PFSK-1 (cell line): ENCODE measurements at regions not wholly inside any gene's neighbourhood (a gene's known extent, or its start where the extent isn't known, plus 50 kb on each side); places are given as distances from the start of the nearest gene placed in this dataset.

Experiments
- FOXP2 ChIP-seq: optimal IDR thresholded peaks from 2 replicates; pipeline ENCODE3; 2011; ENCODE audit warnings: borderline replicate concordance, control low read depth, inconsistent platforms; ENCODE audit not compliant: insufficient read depth; ENCODE audit errors: extremely low read length, extremely low read depth
- POLR2AphosphoS5 ChIP-seq: IDR thresholded peaks from 2 replicates; pipeline ENCODE4 v1.6.1; 2012; ENCODE audit warnings: low read depth, mild to moderate bottlenecking, control low read depth, low read length, moderate library complexity
- REST ChIP-seq, 2 experiments: IDR thresholded peaks; 2 replicates each; pipeline versions ENCODE4 v1.6.1 to v1.8.0; 2011 to 2012; ENCODE audit warnings: low read depth in 2 of 2, low read length in 2 of 2, control low read depth in 1 of 2, inconsistent platforms in 1 of 2, mild to moderate bottlenecking in 1 of 2, moderate library complexity in 1 of 2; ENCODE audit not compliant: insufficient read depth in 1 of 2
- SIN3A ChIP-seq: IDR thresholded peaks from 2 replicates; pipeline ENCODE4 v1.6.1; 2012; ENCODE audit warnings: mild to moderate bottlenecking, low read length, moderate library complexity, borderline replicate concordance; ENCODE audit not compliant: insufficient read depth
- TAF1 ChIP-seq: IDR thresholded peaks from 2 replicates; pipeline ENCODE4 v1.6.1; 2012; ENCODE audit warnings: low read length, control low read depth, borderline replicate concordance; ENCODE audit not compliant: insufficient read depth

DNA sequence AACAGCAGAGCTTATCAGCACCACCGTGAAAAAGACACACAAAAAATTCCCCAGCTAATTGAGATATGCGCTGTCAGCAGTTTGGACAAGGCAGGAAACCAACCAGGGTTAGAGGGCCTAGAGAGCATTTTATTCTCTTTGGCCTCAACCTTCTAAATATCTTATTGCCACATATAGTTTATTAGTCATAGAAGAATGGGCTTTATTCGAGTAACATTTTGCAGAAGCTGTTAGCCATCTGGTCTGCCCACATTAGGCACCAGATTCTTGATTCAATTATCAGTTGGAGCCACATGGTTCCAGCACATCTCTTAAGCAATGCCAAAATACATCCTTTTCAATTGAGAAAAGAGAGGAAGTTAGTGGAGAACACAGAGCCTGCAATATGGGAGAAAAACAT lies 109.9 kb upstream of the CXADR start:
- no peak for TF ChIP-seq TAF1
- no peak for TF ChIP-seq POLR2AphosphoS5
- TF ChIP-seq SIN3A: no peak
- no peak for TF ChIP-seq FOXP2
- no peak for TF ChIP-seq REST (IDR thresholded peaks at IDR 0.05; ENCODE audit: insufficient read depth in 1 of 2, low read depth in 2 of 2, low read length in 2 of 2)

DNA sequence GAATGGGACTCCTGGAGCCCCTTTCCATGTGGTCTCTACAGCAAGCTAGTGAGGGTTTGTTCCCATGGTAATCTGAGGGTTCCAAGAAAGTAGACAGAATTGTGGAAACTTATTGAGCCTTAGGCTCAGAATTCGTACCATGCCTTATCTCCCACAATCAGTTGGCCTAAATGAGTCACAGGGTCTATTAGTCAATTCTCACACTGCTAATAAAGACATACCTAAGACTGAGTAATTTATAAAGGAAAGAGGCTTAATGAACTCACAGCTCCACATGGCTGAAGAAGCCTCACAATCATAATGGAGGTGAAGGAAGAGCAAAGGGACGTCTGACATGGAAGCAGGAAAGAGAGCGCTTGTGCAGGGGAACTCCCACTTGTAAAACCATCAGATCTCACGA lies 106.6 kb upstream of the CXADR start:
- no peak for TF ChIP-seq SIN3A
- TF ChIP-seq TAF1: no peak
- no peak for TF ChIP-seq REST (IDR thresholded peaks at IDR 0.05; ENCODE audit: insufficient read depth in 1 of 2, low read depth in 2 of 2, low read length in 2 of 2)
- no peak for TF ChIP-seq FOXP2
- TF ChIP-seq POLR2AphosphoS5: no peak

DNA sequence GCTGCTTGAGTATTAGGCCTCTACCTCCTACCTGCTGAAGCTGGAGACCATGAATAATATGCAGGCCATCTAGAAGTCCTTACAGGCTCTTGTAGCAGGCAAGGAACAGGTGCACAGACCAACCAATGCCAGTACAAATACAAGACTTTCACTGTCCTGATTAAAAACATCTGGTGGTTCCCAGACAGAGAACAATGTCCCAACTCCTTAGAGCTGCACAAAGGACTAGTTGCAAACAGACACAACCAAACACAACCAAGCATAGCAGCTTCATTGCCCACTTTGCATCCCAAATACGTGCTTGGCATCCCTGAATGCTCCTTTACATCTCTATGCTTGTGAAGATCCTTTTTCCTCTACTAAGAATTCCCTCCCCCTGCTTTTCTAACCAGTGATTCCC lies 98.1 kb upstream of the CXADR start:
- no peak for TF ChIP-seq REST (IDR thresholded peaks at IDR 0.05; ENCODE audit: insufficient read depth in 1 of 2, low read depth in 2 of 2, low read length in 2 of 2)
- TF ChIP-seq SIN3A: no peak

DNA sequence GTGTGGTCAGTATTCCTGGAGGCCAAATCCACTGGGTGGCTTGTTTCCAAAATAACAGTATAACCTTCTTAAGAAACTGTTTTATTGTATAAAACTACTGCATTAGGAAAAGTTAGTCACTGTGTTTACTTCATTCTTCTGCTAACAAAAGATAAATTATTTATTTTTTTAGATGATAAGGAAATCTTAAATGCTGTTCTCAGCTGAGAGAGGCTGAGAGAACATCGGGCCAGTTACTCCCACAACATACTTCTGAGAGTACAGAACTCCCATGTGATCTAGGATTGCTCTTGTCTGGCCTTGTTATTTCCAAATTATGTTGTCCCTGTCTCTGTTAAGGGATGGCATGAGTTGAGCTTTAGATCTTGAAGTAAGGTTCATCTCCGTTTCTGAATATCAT lies 96.7 kb upstream of the CXADR start:
- TF ChIP-seq POLR2AphosphoS5 (no peak), TAF1 (no peak), REST (IDR thresholded peaks at IDR 0.05; ENCODE audit: insufficient read depth in 1 of 2, low read depth in 2 of 2, low read length in 2 of 2) (no peak), FOXP2 (no peak), SIN3A (no peak)

- TF ChIP-seq REST (IDR thresholded peaks at IDR 0.05; ENCODE audit: insufficient read depth in 1 of 2, low read depth in 2 of 2, low read length in 2 of 2) (no peak), POLR2AphosphoS5 (no peak), FOXP2 (no peak), SIN3A (no peak), TAF1 (no peak)
These were observed 89.9 kb upstream of the CXADR start for GRCh38 chr21:17422931-17423330.
